CD4-positive, alpha-beta memory T cell (primary cell): ENCODE measurements at regions not wholly inside any gene's neighbourhood (a gene's known extent, or its start where the extent isn't known, plus 50 kb on each side); places are given as distances from the start of the nearest gene placed in this dataset.

Experiments
- CTCF ChIA-PET: fragments of 350-600 bp; sonication (Branson Sonifier 250); formaldehyde crosslinking; loops from one replicate; lab custom pipeline; 2021; ENCODE audit warnings: inconsistent platforms; ENCODE audit not compliant: partially characterized antibody; lab: Charles Lee
- POLR2A ChIA-PET: fragments of 350-600 bp; sonication (Branson Sonifier 250); formaldehyde crosslinking; loops from one replicate; lab custom pipeline; 2021; ENCODE audit not compliant: partially characterized antibody; lab: Charles Lee
- DNase-seq, 5 donors: peaks; one replicate each; pipeline versions ENCODE4 v3.0.0 to v3.0.0-alpha.2; 2020 to 2022; ENCODE audit warnings: mixed read lengths in 1 of 5
- H3K27ac ChIP-seq: one replicate; pipeline ENCODE4 v1.7.0; 2013; ENCODE audit warnings: low read depth, low read length
- H3K27me3 ChIP-seq: 2 replicates; pipeline ENCODE4 v1.7.0; 2013; ENCODE audit warnings: mild to moderate bottlenecking, low read length, moderate library complexity; ENCODE audit not compliant: insufficient read depth
- H3K36me3 ChIP-seq: 2 replicates; pipeline ENCODE4 v1.7.0; 2013; ENCODE audit warnings: mild to moderate bottlenecking, low read length, moderate library complexity; ENCODE audit not compliant: insufficient read depth
- H3K4me1 ChIP-seq: 2 replicates; pipeline ENCODE4 v1.7.0; 2013; ENCODE audit warnings: mild to moderate bottlenecking, low read length, moderate library complexity; ENCODE audit not compliant: insufficient read depth
- H3K4me3 ChIP-seq, 2 donors: one replicate each; pipeline ENCODE4 v1.7.0; 2013; ENCODE audit warnings: low read length in 2 of 2, mild to moderate bottlenecking in 1 of 2
- H3K9me3 ChIP-seq, 2 donors: one replicate each; pipeline ENCODE4 v1.7.0; 2013; ENCODE audit warnings: low read length in 2 of 2, control low read depth in 1 of 2; ENCODE audit not compliant: control insufficient read depth in 1 of 2
- H3K27ac Mint-ChIP-seq, 7 donors: one replicate each; pipeline ENCODE4 v1.8.0; 2020 to 2021; ENCODE audit warnings: mixed read lengths in 7 of 7, mild to moderate bottlenecking in 6 of 7, inconsistent platforms in 3 of 7, moderate library complexity in 3 of 7
- H3K27me3 Mint-ChIP-seq, 2 donors: one replicate each; pipeline ENCODE4 v1.8.0; 2020 to 2021; ENCODE audit warnings: mixed read lengths in 2 of 2
- H3K36me3 Mint-ChIP-seq, 2 donors: one replicate each; pipeline ENCODE4 v1.8.0; 2020 to 2021; ENCODE audit warnings: mixed read lengths in 2 of 2, inconsistent platforms in 1 of 2, mild to moderate bottlenecking in 1 of 2
- H3K4me1 Mint-ChIP-seq, 4 donors: one replicate each; pipeline ENCODE4 v1.8.0; 2020 to 2021; ENCODE audit warnings: mixed read lengths in 4 of 4, mild to moderate bottlenecking in 1 of 4
- H3K4me3 Mint-ChIP-seq, 8 donors: one replicate each; pipeline ENCODE4 v1.8.0; 2020 to 2021; ENCODE audit warnings: mixed read lengths in 8 of 8, mild to moderate bottlenecking in 7 of 8, moderate library complexity in 6 of 8, inconsistent platforms in 3 of 8
- H3K9me3 Mint-ChIP-seq, 8 donors: one replicate each; pipeline ENCODE4 v1.8.0; 2020 to 2021; ENCODE audit warnings: mixed read lengths in 8 of 8, mild to moderate bottlenecking in 5 of 8, inconsistent platforms in 3 of 8, moderate library complexity in 1 of 8
- intact Hi-C: fragments of 100-400 bp; cut with micrococcal nuclease; formaldehyde crosslinking; loops from one replicate; pipeline ENCODE4 v1.15.1; 2023

DNA sequence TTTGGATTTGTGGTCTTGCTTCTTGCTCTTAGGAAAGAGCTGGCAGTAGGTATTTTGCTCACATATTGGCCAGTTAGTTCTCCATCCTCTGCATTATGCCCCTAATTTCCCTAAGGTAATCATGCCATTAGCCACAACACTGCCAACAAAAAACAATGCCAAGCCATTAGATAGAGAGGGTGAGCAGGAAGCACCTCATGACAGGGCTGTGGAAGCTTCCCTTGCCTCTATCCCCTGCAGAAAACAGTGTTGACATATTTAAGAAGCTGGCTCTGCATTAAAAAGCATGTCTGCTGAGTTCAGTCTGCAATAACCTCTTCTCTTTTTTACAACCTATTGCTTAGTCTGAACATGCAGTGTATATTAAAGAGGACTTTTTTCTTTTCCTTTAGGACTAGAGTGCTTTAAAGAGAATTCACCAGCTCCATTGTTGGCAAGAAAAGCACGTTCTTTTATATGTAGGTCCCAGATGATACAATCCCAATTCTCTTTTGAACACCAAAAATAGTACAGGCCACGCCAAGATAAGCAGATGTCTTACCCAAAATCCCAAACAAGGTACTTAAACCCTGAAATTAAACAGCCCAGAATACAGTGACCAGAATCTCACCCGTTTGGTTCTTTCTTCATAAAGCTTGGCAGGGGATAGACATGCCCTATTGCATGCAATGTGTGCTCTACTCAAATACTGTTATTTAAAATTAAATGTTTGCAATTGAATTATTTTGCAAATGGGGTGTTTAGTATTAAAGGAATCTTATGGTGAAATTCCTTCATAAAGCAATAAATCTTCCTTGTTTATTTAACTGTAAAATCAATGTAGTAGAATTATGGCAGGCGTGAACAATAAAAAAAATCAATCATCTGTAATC, 93.7 kb upstream of the UBE3A start:
- Mint-ChIP-seq H3K4me1 (no peaks in the 10 kb centered on the region), H3K9me3 (peaks cover 0 to 18% (median 7%) of the 10 kb centered on the region in 8 donors), H3K27ac (no peak overlapping the region), H3K27me3 (no peaks in the 10 kb centered on the region), H3K36me3 (no peaks in the 10 kb centered on the region), H3K4me3 (no peak overlapping the region)
- Histone ChIP-seq H3K27me3 (no peaks in the 10 kb centered on the region), H3K4me3 (no peak overlapping the region), H3K27ac (no peak overlapping the region), H3K4me1 (no peaks in the 10 kb centered on the region), H3K36me3 (no peaks in the 10 kb centered on the region), H3K9me3 (no peaks in the 10 kb centered on the region)
- POLR2A ChIA-PET: no interaction called here
- intact Hi-C loops: no loop called here
- CTCF ChIA-PET: interaction anchor here (0.7 kb wide), 1 partner anchor 24 kb away, joined by 5 read pairs; no protein-coding TSS in a partner anchor
- no peak for DNase-seq

DNA sequence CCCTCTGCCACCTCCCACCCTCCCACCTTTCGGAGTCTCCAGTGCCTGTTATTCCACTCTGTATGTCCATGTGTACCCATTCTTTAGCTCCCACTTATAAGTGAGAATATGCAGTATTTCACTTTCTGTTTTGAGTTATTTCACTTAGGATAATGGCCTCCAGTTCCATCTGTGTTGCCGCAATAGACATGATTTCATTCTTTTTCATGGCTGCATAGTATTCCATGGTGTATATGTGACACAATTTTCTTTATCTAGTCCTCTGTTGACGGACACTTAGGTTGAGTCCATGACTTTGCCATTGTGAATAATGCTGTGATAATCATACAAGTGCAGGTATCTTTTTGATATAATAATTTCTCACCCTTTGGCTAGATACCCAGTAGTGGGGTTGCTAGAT, 91.0 kb upstream of the UBE3A start:
- Histone ChIP-seq H3K27ac (no peak overlapping the region), H3K4me3 (no peak overlapping the region), H3K27me3 (no peaks in the 10 kb centered on the region), H3K36me3 (no peaks in the 10 kb centered on the region), H3K4me1 (no peaks in the 10 kb centered on the region), H3K9me3 (no peaks in the 10 kb centered on the region)
- no peaks in the 10 kb centered on the region for H3K27me3 Mint-ChIP-seq
- H3K4me1 Mint-ChIP-seq: no peaks in the 10 kb centered on the region
- no peak overlapping the region for H3K27ac Mint-ChIP-seq
- H3K4me3 Mint-ChIP-seq: no peak overlapping the region
- peaks cover 0 to 26% (median 10%) of the 10 kb centered on the region in 8 donors for H3K9me3 Mint-ChIP-seq
- no peak for DNase-seq
- intact Hi-C loops: no loop called here
- H3K36me3 Mint-ChIP-seq: no peaks in the 10 kb centered on the region
- POLR2A ChIA-PET: no interaction called here
- CTCF ChIA-PET: no interaction called here

DNA sequence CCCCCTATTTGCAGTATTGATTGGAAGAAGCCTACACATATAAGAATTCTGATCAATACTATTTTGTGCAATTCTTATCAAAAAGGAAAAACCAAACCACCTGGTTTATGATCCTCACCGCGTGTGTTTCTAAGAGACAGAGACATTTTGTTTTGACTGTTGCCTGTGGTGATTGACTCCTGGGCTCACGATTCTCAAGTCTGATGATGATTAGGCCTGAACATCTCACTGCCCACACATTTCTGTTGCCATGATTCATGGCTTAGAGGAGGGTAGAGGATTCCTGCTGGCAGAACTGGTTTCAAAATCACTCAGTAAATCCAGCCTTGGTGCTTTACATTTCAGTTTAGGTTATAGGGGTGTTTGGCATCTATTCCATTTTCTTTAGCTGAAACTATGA, 88.3 kb upstream of the UBE3A start:
- H3K27me3 ChIP-seq: no peaks in the 10 kb centered on the region
- H3K27me3 Mint-ChIP-seq: no peaks in the 10 kb centered on the region
- no peak overlapping the region for H3K27ac ChIP-seq
- no peak for DNase-seq
- no peaks in the 10 kb centered on the region for H3K9me3 ChIP-seq
- no peaks in the 10 kb centered on the region for H3K4me1 Mint-ChIP-seq
- POLR2A ChIA-PET: no interaction called here
- no peak overlapping the region for H3K4me3 Mint-ChIP-seq
- H3K36me3 Mint-ChIP-seq: no peaks in the 10 kb centered on the region
- H3K4me1 ChIP-seq: no peaks in the 10 kb centered on the region
- intact Hi-C loops: no loop called here
- H3K9me3 Mint-ChIP-seq: peaks cover 0 to 43% (median 23%) of the 10 kb centered on the region in 8 donors
- CTCF ChIA-PET: no interaction called here
- H3K27ac Mint-ChIP-seq: no peak overlapping the region
- H3K4me3 ChIP-seq: no peak overlapping the region
- no peaks in the 10 kb centered on the region for H3K36me3 ChIP-seq

DNA sequence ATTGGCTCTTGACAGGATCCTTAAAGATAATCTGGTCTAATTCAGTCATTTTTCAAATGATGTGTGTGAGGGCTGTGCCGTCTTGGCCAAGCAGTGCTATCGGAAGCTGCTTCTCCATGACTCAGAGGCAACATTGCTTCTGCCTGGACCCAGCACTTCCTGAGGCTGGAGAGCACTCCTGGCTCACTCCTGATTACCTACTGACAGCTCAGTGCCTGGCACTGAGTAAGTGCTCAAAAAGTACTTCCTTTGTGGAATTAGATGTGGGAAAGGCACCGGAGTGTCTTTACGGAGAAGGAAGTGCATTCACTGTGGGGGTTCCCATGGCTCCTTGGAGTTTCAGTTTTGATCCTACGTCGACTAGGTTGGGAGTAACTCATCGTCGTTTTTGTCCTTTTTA, 86.9 kb upstream of the UBE3A start:
- DNase-seq: no peak
- no peaks in the 10 kb centered on the region for H3K4me1 ChIP-seq
- H3K36me3 Mint-ChIP-seq: no peaks in the 10 kb centered on the region
- no peaks in the 10 kb centered on the region for H3K27me3 Mint-ChIP-seq
- intact Hi-C loops: no loop called here
- no peaks in the 10 kb centered on the region for H3K27me3 ChIP-seq
- POLR2A ChIA-PET: no interaction called here
- H3K27ac Mint-ChIP-seq: no peak overlapping the region
- H3K36me3 ChIP-seq: no peaks in the 10 kb centered on the region
- H3K4me3 ChIP-seq: no peak overlapping the region
- no peak overlapping the region for H3K27ac ChIP-seq
- no peaks in the 10 kb centered on the region for H3K4me1 Mint-ChIP-seq
- CTCF ChIA-PET: no interaction called here
- H3K4me3 Mint-ChIP-seq: no peak overlapping the region
- no peaks in the 10 kb centered on the region for H3K9me3 ChIP-seq
- peaks cover 0 to 46% (median 25%) of the 10 kb centered on the region in 8 donors for H3K9me3 Mint-ChIP-seq

DNA sequence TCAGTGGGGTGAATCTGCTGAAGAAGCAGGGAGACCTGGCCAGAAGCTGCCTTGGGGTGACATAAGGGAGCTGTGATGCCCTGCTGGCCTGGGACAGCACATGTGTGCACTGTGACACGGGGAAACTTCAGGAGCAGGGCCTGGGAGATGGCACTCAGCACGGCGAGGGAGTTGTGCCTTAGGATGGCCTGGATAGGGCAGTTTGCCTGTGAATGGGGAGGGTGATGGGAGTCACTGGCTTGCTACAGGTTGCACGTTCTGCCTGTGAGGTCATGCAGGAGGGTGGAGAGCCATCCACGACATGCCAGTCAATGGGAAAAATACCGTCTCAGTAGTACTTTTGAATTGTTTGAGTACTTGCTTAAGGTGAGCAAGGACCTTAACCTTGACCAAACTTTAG, 76.8 kb upstream of the UBE3A start:
- H3K36me3 Mint-ChIP-seq: no peaks in the 10 kb centered on the region
- Histone ChIP-seq H3K36me3 (no peaks in the 10 kb centered on the region), H3K27ac (no peak overlapping the region), H3K27me3 (no peaks in the 10 kb centered on the region), H3K9me3 (no peaks in the 10 kb centered on the region), H3K4me3 (no peak overlapping the region), H3K4me1 (no peaks in the 10 kb centered on the region)
- H3K27ac Mint-ChIP-seq: no peak overlapping the region
- H3K4me1 Mint-ChIP-seq: no peaks in the 10 kb centered on the region
- intact Hi-C loops: no loop called here
- ChIA-PET CTCF (no interaction called here), POLR2A (no interaction called here)
- peaks cover 0 to 3% (median 0%) of the 10 kb centered on the region in 8 donors for H3K9me3 Mint-ChIP-seq
- peaks cover 0 to 4% of the 10 kb centered on the region in 2 donors for H3K27me3 Mint-ChIP-seq
- no peak for DNase-seq
- no peak overlapping the region for H3K4me3 Mint-ChIP-seq

DNA sequence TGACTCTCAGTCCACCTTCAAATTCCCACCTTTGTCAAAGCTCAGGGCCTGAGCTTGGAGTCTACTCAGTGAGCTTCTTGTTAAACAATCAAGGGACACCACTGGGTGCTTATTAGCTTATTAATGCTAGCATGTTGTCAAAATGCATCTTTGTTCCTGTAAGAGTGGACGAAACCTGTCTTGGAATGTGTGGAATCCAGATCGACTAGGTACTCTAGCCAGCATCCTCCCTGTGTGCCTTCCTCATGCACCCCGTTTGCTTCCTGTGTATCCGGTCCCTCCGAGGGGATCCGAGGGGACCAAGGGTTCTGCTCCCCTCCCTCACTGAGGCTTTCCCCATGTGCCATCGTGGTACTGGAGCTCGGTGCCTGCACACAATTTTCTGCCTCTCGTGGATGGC, 75.7 kb upstream of the UBE3A start:
- H3K27me3 ChIP-seq: no peaks in the 10 kb centered on the region
- Mint-ChIP-seq H3K4me1 (no peaks in the 10 kb centered on the region), H3K27me3 (peaks cover under 1 to 4% of the 10 kb centered on the region in 2 donors), H3K36me3 (no peaks in the 10 kb centered on the region), H3K9me3 (peaks cover 0 to 3% (median 0%) of the 10 kb centered on the region in 8 donors), H3K27ac (no peak overlapping the region), H3K4me3 (no peak overlapping the region)
- H3K4me1 ChIP-seq: no peaks in the 10 kb centered on the region
- no peaks in the 10 kb centered on the region for H3K9me3 ChIP-seq
- no peak overlapping the region for H3K4me3 ChIP-seq
- DNase-seq: no peak
- no peaks in the 10 kb centered on the region for H3K36me3 ChIP-seq
- no peak overlapping the region for H3K27ac ChIP-seq
- ChIA-PET POLR2A (no interaction called here), CTCF (interaction anchor here (1.1 to 1.6 kb wide), 2 partner anchors 16 to 420 kb away, joined by 3 read pairs; no protein-coding TSS in a partner anchor)
- intact Hi-C loops: no loop called here

DNA sequence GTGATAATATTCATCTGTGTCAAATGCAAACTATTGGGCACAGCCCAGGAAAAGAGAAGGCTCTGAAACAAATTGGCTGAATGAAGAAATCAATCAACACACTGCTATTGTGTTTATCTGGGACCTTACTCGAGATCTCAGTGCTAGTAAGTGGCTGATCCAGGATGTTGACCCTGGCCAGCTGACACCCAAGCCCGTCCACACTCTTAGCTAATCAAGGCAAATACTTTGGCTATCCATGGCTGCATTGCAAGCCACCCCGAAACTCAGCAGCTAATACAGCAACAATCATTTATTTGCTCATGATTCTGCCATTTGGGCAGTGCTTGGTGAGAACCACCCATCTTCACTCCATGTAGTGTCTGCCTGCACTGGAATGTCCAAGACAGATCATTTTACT, 74.1 kb upstream of the UBE3A start:
- no peak overlapping the region for H3K27ac ChIP-seq
- no peak overlapping the region for H3K4me3 ChIP-seq
- ChIA-PET POLR2A (no interaction called here), CTCF (interaction anchor here (1.6 kb wide), 1 partner anchor 422 kb away, joined by 3 read pairs; no protein-coding TSS in a partner anchor)
- no peaks in the 10 kb centered on the region for H3K9me3 ChIP-seq
- H3K27me3 Mint-ChIP-seq: peaks cover 6% of the 10 kb centered on the region in 2 donors
- H3K36me3 ChIP-seq: no peaks in the 10 kb centered on the region
- no peak overlapping the region for H3K4me3 Mint-ChIP-seq
- intact Hi-C loops: no loop called here
- H3K27ac Mint-ChIP-seq: no peak overlapping the region
- no peaks in the 10 kb centered on the region for H3K36me3 Mint-ChIP-seq
- H3K27me3 ChIP-seq: no peaks in the 10 kb centered on the region
- no peaks in the 10 kb centered on the region for H3K4me1 Mint-ChIP-seq
- no peaks in the 10 kb centered on the region for H3K4me1 ChIP-seq
- H3K9me3 Mint-ChIP-seq: no peaks in the 10 kb centered on the region
- no peak for DNase-seq
